Erythroblast (primary cell): ENCODE measurements at regions not wholly inside any gene's neighbourhood (a gene's known extent, or its start where the extent isn't known, plus 50 kb on each side); places are given as distances from the start of the nearest gene placed in this dataset.

ENCODE experiments used
- GATA1 ChIP-seq: IDR thresholded peaks from 2 replicates; pipeline ENCODE4 v1.6.1; 2011; ENCODE audit warnings: low read depth, mild to moderate bottlenecking, control low read depth, low read length, moderate library complexity
- POLR2A ChIP-seq: IDR thresholded peaks from 2 replicates; pipeline ENCODE4 v1.6.1; 2011; ENCODE audit warnings: mild to moderate bottlenecking, low read length

- TF ChIP-seq POLR2A (no peak), GATA1 (no peak)
Observed at GRCh38 chr10:131574707-131575430, 263.3 kb upstream of the TCERG1L start.
